ENCODE measurements at regions not wholly inside any gene's neighbourhood (a gene's known extent, or its start where the extent isn't known, plus 50 kb on each side); places are given as distances from the start of the nearest gene placed in this dataset.

- TF ChIP-seq, protein P1, sequence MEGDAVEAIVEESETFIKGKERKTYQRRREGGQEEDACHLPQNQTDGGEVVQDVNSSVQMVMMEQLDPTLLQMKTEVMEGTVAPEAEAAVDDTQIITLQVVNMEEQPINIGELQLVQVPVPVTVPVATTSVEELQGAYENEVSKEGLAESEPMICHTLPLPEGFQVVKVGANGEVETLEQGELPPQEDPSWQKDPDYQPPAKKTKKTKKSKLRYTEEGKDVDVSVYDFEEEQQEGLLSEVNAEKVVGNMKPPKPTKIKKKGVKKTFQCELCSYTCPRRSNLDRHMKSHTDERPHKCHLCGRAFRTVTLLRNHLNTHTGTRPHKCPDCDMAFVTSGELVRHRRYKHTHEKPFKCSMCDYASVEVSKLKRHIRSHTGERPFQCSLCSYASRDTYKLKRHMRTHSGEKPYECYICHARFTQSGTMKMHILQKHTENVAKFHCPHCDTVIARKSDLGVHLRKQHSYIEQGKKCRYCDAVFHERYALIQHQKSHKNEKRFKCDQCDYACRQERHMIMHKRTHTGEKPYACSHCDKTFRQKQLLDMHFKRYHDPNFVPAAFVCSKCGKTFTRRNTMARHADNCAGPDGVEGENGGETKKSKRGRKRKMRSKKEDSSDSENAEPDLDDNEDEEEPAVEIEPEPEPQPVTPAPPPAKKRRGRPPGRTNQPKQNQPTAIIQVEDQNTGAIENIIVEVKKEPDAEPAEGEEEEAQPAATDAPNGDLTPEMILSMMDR (IDR thresholded peaks at IDR 0.05; ENCODE audit: low read depth, low read length): no peak
- Histone ChIP-seq H3K4me3 (no peak overlapping the region), H3K27ac (no peak overlapping the region), H3K4me1 (ENCODE audit: low read depth) (no peaks in the 10 kb centered on the region), H3K36me3 (no peaks in the 10 kb centered on the region), H3K27me3 (no peaks in the 10 kb centered on the region), H3K9me3 (ENCODE audit: low read depth) (no peaks in the 10 kb centered on the region)
- DNase-seq (ENCODE audit: low read depth in 1 of 2, low spot score in 1 of 2): no peak
These were observed 251.5 kb downstream of the ANKRD7 start for GRCh38 chr7:118476036-118476435.

DNA sequence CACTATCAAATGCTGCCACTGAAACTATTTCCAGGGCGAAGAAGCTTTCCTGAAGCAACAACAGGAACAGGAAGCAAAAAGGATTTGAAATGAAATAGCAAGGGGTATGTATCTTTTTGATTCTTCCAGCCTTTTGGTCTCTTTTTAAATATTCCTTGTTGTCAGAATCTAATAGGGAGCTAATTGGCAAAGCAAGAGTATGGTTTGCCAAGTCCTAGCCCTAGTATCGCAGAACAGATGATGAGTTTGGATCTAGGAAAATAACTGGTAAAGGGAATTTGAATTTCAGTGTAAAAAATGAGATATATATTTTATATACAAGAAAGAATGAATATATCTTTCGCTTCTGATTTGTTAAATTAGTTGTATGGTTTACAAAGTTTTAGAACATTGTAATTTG lies 252.5 kb downstream of the ANKRD7 start:
- no peaks in the 10 kb centered on the region for H3K9me3 ChIP-seq (ENCODE audit: low read depth)

DNA sequence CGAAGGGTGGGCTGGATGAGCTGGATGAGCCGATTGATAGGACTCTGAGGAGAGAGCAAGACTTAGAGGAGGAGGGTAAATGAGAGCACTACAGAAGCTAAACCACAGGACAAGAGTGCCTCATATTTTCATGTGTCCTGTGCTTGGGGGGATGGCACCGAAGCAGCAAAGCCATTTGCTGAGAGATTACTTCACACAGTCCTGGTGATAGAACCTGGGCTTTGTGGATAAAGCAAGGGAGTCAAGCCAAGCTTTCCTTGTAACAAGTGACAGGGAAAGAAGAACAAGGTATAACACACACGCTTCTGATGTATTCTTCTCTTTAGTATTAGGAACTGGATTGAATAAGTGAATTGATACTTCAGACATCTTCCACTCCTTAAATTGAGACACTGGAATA lies 253.7 kb downstream of the ANKRD7 start:
- Histone ChIP-seq H3K9me3 (ENCODE audit: low read depth) (no peaks in the 10 kb centered on the region), H3K27me3 (no peaks in the 10 kb centered on the region), H3K4me1 (ENCODE audit: low read depth) (no peaks in the 10 kb centered on the region), H3K36me3 (no peaks in the 10 kb centered on the region), H3K27ac (no peak overlapping the region), H3K4me3 (no peak overlapping the region)
- no peak for DNase-seq (ENCODE audit: low read depth in 1 of 2, low spot score in 1 of 2)
- TF ChIP-seq, protein P1 (IDR thresholded peaks at IDR 0.05; ENCODE audit: low read depth, low read length): no peak

More for the DNA sequence above, 252.5 kb downstream of the ANKRD7 start:
- Histone ChIP-seq H3K27ac (no peak overlapping the region), H3K36me3 (no peaks in the 10 kb centered on the region), H3K27me3 (no peaks in the 10 kb centered on the region), H3K4me1 (ENCODE audit: low read depth) (no peaks in the 10 kb centered on the region), H3K4me3 (no peak overlapping the region)
- no peak for DNase-seq (ENCODE audit: low read depth in 1 of 2, low spot score in 1 of 2)
- TF ChIP-seq, protein P1 (IDR thresholded peaks at IDR 0.05; ENCODE audit: low read depth, low read length): no peak

DNA sequence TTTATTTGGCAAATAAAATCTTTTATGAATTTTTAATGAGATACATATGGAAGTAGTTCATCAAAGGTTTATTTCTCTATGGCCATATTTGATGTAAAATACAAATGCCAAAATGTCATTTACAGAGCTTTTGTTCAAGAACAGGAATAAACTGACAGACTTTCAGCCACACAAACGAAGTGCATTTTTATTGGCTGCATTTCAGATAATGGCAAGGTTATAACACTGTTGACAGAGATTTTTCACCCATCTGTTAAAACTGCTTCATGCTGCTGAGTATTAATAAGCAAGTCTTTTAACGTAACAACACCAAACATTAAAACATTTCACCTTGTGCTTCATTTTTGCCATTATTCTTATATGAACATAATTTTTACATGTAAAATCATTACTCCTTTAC lies 254.4 kb downstream of the ANKRD7 start:
- Histone ChIP-seq H3K4me1 (ENCODE audit: low read depth) (no peaks in the 10 kb centered on the region), H3K9me3 (ENCODE audit: low read depth) (no peaks in the 10 kb centered on the region), H3K4me3 (no peak overlapping the region), H3K36me3 (no peaks in the 10 kb centered on the region), H3K27me3 (no peaks in the 10 kb centered on the region), H3K27ac (no peak overlapping the region)
- TF ChIP-seq, protein P1 (IDR thresholded peaks at IDR 0.05; ENCODE audit: low read depth, low read length): no peak
- no peak for DNase-seq (ENCODE audit: low read depth in 1 of 2, low spot score in 1 of 2)

DNA sequence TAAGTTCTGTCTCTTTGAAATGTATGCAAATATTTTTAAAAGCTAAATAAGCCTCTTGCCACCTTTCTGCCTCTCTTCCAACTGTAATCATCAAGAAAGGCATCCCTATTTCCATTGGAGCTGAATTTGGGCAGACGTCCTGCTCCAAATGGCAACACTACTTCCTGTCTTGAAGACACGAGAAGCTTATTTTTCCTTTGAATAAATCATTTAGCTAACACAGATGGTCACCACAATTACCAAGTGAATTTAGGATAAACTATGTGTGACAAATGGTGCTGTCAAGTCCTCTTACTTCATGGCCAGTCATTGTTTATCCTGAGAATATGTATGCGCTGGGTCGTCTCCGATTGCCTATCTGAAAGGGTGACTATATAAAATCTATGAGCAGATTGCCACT lies 268.0 kb downstream of the ANKRD7 start:
- Histone ChIP-seq H3K4me3 (no peak overlapping the region), H3K27ac (no peak overlapping the region), H3K9me3 (ENCODE audit: low read depth) (no peaks in the 10 kb centered on the region), H3K36me3 (no peaks in the 10 kb centered on the region), H3K4me1 (ENCODE audit: low read depth) (no peaks in the 10 kb centered on the region), H3K27me3 (no peaks in the 10 kb centered on the region)
- DNase-seq (ENCODE audit: low read depth in 1 of 2, low spot score in 1 of 2): no peak
- TF ChIP-seq, protein P1 (IDR thresholded peaks at IDR 0.05; ENCODE audit: low read depth, low read length): no peak

DNA sequence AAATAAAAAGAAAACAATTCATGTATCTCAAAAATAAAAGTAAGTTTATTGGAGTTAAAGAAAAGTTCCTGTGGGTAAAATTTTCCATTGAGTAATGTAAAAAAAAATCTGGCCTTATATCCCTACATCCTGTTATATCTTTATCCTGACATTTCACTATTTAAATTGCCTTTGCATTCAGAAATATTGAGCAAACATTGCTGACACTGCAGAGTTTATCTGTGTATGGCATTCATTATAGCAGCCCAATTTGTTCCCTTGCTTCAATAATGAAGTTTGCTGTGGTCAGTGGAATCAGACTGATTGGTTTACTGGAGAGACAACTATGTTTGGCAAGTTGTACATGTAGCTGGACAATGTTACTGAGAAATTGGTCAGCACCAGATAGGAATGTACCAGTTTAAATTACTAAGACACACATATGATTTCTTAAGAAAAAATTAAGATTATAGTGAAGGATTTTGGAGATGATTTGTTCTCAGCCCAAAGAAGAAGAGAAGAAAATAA lies 271.7 kb downstream of the ANKRD7 start:
- Histone ChIP-seq H3K36me3 (no peaks in the 10 kb centered on the region), H3K9me3 (ENCODE audit: low read depth) (no peaks in the 10 kb centered on the region), H3K27me3 (no peaks in the 10 kb centered on the region), H3K27ac (no peak overlapping the region), H3K4me1 (ENCODE audit: low read depth) (no peaks in the 10 kb centered on the region), H3K4me3 (no peak overlapping the region)
- TF ChIP-seq, protein P1 (IDR thresholded peaks at IDR 0.05; ENCODE audit: low read depth, low read length): no peak
- no peak for DNase-seq (ENCODE audit: low read depth in 1 of 2, low spot score in 1 of 2)

Measured in cardiac muscle cell (in vitro differentiated cells and primary cell).